Smooth muscle cell (in vitro differentiated cells): ENCODE measurements at regions not wholly inside any gene's neighbourhood (a gene's known extent, or its start where the extent isn't known, plus 50 kb on each side); places are given as distances from the start of the nearest gene placed in this dataset.

Source experiments
- DNase-seq: peaks from one replicate; lab custom pipeline; 2025; ENCODE audit not compliant: unreplicated experiment; lab: John Stamatoyannopoulos, UW
- H2AFZ ChIP-seq: fragments of 200-600 bp; sonication (generic); 2 replicates; pipeline ENCODE4 v1.6.0; 2016; ENCODE audit warnings: antibody characterized with exemption, low read depth, mild to moderate bottlenecking
- H3F3A ChIP-seq: fragments of 200-600 bp; sonication (generic); 2 replicates; pipeline ENCODE4 v1.6.0; 2017; ENCODE audit warnings: antibody characterized with exemption, low read depth
- H3K27ac ChIP-seq: fragments of 200-600 bp; sonication (generic); 2 replicates; pipeline ENCODE4 v1.5.1; 2016; ENCODE audit warnings: low read depth, mild to moderate bottlenecking
- H3K27me3 ChIP-seq: fragments of 200-600 bp; sonication (generic); 2 replicates; pipeline ENCODE4 v1.6.1; 2016; ENCODE audit warnings: low read depth, mild to moderate bottlenecking
- H3K36me3 ChIP-seq: fragments of 200-600 bp; sonication (generic); 2 replicates; pipeline ENCODE4 v1.5.1; 2016; ENCODE audit warnings: low read depth
- H3K4me1 ChIP-seq: fragments of 200-600 bp; sonication (generic); 2 replicates; pipeline ENCODE4 v1.5.1; 2016; ENCODE audit warnings: low read depth
- H3K4me2 ChIP-seq: fragments of 200-600 bp; sonication (generic); 2 replicates; pipeline ENCODE4 v1.6.0; 2016; ENCODE audit warnings: mild to moderate bottlenecking
- H3K4me3 ChIP-seq: fragments of 200-600 bp; sonication (generic); 2 replicates; pipeline ENCODE4 v1.5.1; 2016; ENCODE audit warnings: mild to moderate bottlenecking
- H3K79me2 ChIP-seq: fragments of 200-600 bp; sonication (generic); 2 replicates; pipeline ENCODE4 v1.6.0; 2016; ENCODE audit warnings: low read depth, mild to moderate bottlenecking
- H3K9ac ChIP-seq: fragments of 200-600 bp; sonication (generic); 2 replicates; pipeline ENCODE4 v1.6.0; 2016; ENCODE audit warnings: low read depth
- H3K9me3 ChIP-seq: fragments of 200-600 bp; sonication (generic); replicated peaks from 2 replicates; pipeline ENCODE4 v1.5.1; 2016; ENCODE audit warnings: low read depth
- H4K20me1 ChIP-seq: fragments of 200-600 bp; sonication (generic); 2 replicates; pipeline ENCODE4 v1.6.0; 2016; ENCODE audit warnings: low read depth
- CTCF ChIP-seq: fragments of 200-600 bp; sonication (generic); IDR thresholded peaks from 2 replicates; pipeline ENCODE4 v1.5.1; 2017; ENCODE audit warnings: borderline replicate concordance, mild to moderate bottlenecking, antibody characterized with exemption; ENCODE audit not compliant: insufficient read depth, poor library complexity, severe bottlenecking
- WGBS: methylation state at CpG from one replicate; pipeline ENCODE4 v1.1.7; 2016; ENCODE audit warnings: low lambda C conversion rate; 5-methylcytosine and 5-hydroxymethylcytosine counted together

GRCh38 chr15:26160343-26160742 is 297.2 kb upstream of the ATP10A start:
- H3F3A ChIP-seq, result no peaks in the 10 kb centered on the region
- no peak for DNase-seq
- no peaks in the 10 kb centered on the region for H3K36me3 ChIP-seq
- H3K27me3 ChIP-seq, result no peaks in the 10 kb centered on the region
- no peak for TF ChIP-seq CTCF
- no peak overlapping the region for H3K4me3 ChIP-seq
- no peaks in the 10 kb centered on the region for H3K4me1 ChIP-seq
- H3K9ac ChIP-seq, result no peak overlapping the region
- 90% methylated on average over 4 of the region's 4 CpGs for WGBS
- no peak overlapping the region for H3K4me2 ChIP-seq
- no peaks in the 10 kb centered on the region for H4K20me1 ChIP-seq
- no peak overlapping the region for H2AFZ ChIP-seq
- no peaks in the 10 kb centered on the region for H3K9me3 ChIP-seq
- H3K27ac ChIP-seq, result no peak overlapping the region
- H3K79me2 ChIP-seq, result no peaks in the 10 kb centered on the region

- Histone ChIP-seq H3K79me2 (no peaks in the 10 kb centered on the region), H3K36me3 (no peaks in the 10 kb centered on the region), H3K27ac (no peak overlapping the region), H3K9ac (no peak overlapping the region), H4K20me1 (no peaks in the 10 kb centered on the region), H3F3A (no peaks in the 10 kb centered on the region), H3K27me3 (no peaks in the 10 kb centered on the region), H3K4me1 (no peaks in the 10 kb centered on the region), H3K9me3 (no peaks in the 10 kb centered on the region), H3K4me2 (no peak overlapping the region), H2AFZ (no peak overlapping the region), H3K4me3 (no peak overlapping the region)
- no peak for DNase-seq
- 86% methylated on average over 2 of the region's 2 CpGs for WGBS
- no peak for TF ChIP-seq CTCF
Measured at GRCh38 chr15:26158176-26158575, 295.0 kb upstream of the ATP10A start.

- Histone ChIP-seq H3K27me3 (no peaks in the 10 kb centered on the region), H3F3A (no peaks in the 10 kb centered on the region), H3K9ac (no peak overlapping the region), H3K4me3 (no peak overlapping the region), H2AFZ (no peak overlapping the region), H3K9me3 (no peaks in the 10 kb centered on the region), H3K4me1 (no peaks in the 10 kb centered on the region), H3K36me3 (no peaks in the 10 kb centered on the region), H4K20me1 (no peaks in the 10 kb centered on the region), H3K4me2 (no peak overlapping the region), H3K79me2 (no peaks in the 10 kb centered on the region), H3K27ac (no peak overlapping the region)
- WGBS, result 86% methylated on average over 7 of the region's 7 CpGs
- no peak for TF ChIP-seq CTCF
- no peak for DNase-seq
Measured at GRCh38 chr15:26157081-26157480, 294.0 kb upstream of the ATP10A start.

GRCh38 chr15:26156051-26156450 is 292.9 kb upstream of the ATP10A start:
- 85% methylated on average over 4 of the region's 4 CpGs for WGBS
- H3K9ac ChIP-seq, result no peak overlapping the region
- no peak overlapping the region for H3K4me2 ChIP-seq
- H3K27ac ChIP-seq, result no peak overlapping the region
- DNase-seq, result no peak
- no peaks in the 10 kb centered on the region for H3K4me1 ChIP-seq
- no peaks in the 10 kb centered on the region for H3F3A ChIP-seq
- no peak for TF ChIP-seq CTCF
- H3K4me3 ChIP-seq, result no peak overlapping the region
- no peaks in the 10 kb centered on the region for H4K20me1 ChIP-seq
- H3K79me2 ChIP-seq, result no peaks in the 10 kb centered on the region
- no peaks in the 10 kb centered on the region for H3K27me3 ChIP-seq
- H2AFZ ChIP-seq, result no peak overlapping the region
- no peaks in the 10 kb centered on the region for H3K36me3 ChIP-seq
- no peaks in the 10 kb centered on the region for H3K9me3 ChIP-seq
